ENCODE measurements at regions not wholly inside any gene's neighbourhood (a gene's known extent, or its start where the extent isn't known, plus 50 kb on each side); places are given as distances from the start of the nearest gene placed in this dataset.

DNA sequence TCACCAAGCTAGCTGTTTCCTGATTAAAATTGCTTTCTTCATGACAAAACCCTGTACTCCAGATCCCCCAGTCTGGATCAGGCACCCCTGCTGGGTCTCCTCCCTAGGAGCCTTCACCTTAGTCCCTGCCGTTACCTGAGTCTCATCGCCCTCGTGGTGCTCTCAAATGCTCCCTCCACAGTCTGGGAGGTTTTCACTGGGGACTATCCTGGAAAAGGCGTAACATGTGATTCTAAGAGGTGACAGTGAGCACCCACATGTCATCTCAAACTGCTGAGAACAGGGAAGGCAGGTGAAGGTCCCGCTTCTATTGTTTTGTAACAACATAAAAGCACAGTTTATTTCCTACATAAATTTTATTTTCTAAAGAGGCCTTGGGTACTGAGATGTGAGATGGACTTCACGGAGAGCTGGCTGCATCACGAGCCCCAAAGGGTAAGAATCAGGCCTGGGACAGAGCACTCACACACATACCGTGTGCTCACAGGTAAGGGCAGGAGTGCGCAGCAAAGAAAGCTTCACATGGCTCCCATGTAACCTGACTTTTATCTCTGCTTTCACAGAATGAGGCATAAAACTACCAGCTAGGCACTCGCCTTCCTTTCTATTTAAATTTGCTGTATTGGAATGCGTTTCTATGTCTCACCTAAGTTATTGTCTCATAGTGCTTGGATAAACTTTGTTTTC is 531.5 kb downstream of the RNF144A start:
- under 1% methylated on average over 11 of the region's 11 CpGs for WGBS (ENCODE audit: insufficient coverage, low coverage, missing lambda C conversion rate)
- TF ChIP-seq, protein P1, sequence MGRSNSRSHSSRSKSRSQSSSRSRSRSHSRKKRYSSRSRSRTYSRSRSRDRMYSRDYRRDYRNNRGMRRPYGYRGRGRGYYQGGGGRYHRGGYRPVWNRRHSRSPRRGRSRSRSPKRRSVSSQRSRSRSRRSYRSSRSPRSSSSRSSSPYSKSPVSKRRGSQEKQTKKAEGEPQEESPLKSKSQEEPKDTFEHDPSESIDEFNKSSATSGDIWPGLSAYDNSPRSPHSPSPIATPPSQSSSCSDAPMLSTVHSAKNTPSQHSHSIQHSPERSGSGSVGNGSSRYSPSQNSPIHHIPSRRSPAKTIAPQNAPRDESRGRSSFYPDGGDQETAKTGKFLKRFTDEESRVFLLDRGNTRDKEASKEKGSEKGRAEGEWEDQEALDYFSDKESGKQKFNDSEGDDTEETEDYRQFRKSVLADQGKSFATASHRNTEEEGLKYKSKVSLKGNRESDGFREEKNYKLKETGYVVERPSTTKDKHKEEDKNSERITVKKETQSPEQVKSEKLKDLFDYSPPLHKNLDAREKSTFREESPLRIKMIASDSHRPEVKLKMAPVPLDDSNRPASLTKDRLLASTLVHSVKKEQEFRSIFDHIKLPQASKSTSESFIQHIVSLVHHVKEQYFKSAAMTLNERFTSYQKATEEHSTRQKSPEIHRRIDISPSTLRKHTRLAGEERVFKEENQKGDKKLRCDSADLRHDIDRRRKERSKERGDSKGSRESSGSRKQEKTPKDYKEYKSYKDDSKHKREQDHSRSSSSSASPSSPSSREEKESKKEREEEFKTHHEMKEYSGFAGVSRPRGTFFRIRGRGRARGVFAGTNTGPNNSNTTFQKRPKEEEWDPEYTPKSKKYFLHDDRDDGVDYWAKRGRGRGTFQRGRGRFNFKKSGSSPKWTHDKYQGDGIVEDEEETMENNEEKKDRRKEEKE (IDR thresholded peaks at IDR 0.05; ENCODE audit: borderline replicate concordance in 1 of 2, control insufficient read depth in 1 of 2, low read depth in 2 of 2, low read length in 1 of 2) = no peak
- no peak for TF ChIP-seq SNIP1 (IDR thresholded peaks at IDR 0.05; ENCODE audit: low read depth)
- TF ChIP-seq, protein P2, sequence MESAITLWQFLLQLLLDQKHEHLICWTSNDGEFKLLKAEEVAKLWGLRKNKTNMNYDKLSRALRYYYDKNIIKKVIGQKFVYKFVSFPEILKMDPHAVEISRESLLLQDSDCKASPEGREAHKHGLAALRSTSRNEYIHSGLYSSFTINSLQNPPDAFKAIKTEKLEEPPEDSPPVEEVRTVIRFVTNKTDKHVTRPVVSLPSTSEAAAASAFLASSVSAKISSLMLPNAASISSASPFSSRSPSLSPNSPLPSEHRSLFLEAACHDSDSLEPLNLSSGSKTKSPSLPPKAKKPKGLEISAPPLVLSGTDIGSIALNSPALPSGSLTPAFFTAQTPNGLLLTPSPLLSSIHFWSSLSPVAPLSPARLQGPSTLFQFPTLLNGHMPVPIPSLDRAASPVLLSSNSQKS (CRISPR knock-in tag; IDR thresholded peaks at IDR 0.05) = no peak
- TF ChIP-seq, protein P3, sequence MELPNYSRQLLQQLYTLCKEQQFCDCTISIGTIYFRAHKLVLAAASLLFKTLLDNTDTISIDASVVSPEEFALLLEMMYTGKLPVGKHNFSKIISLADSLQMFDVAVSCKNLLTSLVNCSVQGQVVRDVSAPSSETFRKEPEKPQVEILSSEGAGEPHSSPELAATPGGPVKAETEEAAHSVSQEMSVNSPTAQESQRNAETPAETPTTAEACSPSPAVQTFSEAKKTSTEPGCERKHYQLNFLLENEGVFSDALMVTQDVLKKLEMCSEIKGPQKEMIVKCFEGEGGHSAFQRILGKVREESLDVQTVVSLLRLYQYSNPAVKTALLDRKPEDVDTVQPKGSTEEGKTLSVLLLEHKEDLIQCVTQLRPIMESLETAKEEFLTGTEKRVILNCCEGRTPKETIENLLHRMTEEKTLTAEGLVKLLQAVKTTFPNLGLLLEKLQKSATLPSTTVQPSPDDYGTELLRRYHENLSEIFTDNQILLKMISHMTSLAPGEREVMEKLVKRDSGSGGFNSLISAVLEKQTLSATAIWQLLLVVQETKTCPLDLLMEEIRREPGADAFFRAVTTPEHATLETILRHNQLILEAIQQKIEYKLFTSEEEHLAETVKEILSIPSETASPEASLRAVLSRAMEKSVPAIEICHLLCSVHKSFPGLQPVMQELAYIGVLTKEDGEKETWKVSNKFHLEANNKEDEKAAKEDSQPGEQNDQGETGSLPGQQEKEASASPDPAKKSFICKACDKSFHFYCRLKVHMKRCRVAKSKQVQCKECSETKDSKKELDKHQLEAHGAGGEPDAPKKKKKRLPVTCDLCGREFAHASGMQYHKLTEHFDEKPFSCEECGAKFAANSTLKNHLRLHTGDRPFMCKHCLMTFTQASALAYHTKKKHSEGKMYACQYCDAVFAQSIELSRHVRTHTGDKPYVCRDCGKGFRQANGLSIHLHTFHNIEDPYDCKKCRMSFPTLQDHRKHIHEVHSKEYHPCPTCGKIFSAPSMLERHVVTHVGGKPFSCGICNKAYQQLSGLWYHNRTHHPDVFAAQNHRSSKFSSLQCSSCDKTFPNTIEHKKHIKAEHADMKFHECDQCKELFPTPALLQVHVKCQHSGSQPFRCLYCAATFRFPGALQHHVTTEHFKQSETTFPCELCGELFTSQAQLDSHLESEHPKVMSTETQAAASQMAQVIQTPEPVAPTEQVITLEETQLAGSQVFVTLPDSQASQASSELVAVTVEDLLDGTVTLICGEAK (IDR thresholded peaks at IDR 0.05) = no peak
- TF ChIP-seq, protein P3 (CRISPR knock-in tag; IDR thresholded peaks at IDR 0.05) = no peak
- H3K27ac ChIP-seq (ENCODE audit: extremely low read depth, low read depth, low read length) = no peak overlapping the region
- H3K27me3 ChIP-seq (ENCODE audit: control insufficient read depth in 2 of 2, insufficient read depth in 2 of 2, low read length in 2 of 2) = no peaks in the 10 kb centered on the region
- CTCF ChIA-PET (ENCODE audit: low intra/inter-chr PET ratio) = no interaction called here
- no peak overlapping the region for H3K4me3 ChIP-seq
- no peaks in the 10 kb centered on the region for H3K36me3 ChIP-seq (ENCODE audit: control insufficient read depth, insufficient read depth, low read length)
- H3K4me1 ChIP-seq (replicated peaks in 1 of 2; ENCODE audit: control insufficient read depth in 2 of 2, insufficient read depth in 2 of 2, low read length in 2 of 2) = no peaks in the 10 kb centered on the region
- H3K9me3 ChIP-seq (replicated peaks; ENCODE audit: control insufficient read depth, insufficient read depth, low read depth, low read length) = no peaks in the 10 kb centered on the region
- in situ Hi-C loops (cut with MboI) (no loop called here), intact Hi-C loops (cut with micrococcal nuclease) (no loop called here)
- DNase-seq (ENCODE audit: extremely low read depth in 1 of 4, low spot score in 3 of 4) (no peak), ATAC-seq (no peak), FAIRE-seq (no peak)
- POLR2A ChIA-PET = no interaction called here
- no peaks in the 10 kb centered on the region for H3K9me1 ChIP-seq (ENCODE audit: control insufficient read depth, insufficient read depth, low read length)
- BruUV-seq (replicated peaks) = no TSS peak
- H4K20me1 ChIP-seq (replicated peaks; ENCODE audit: control insufficient read depth, insufficient read depth, low read length) = no peaks in the 10 kb centered on the region
- no peak overlapping the region for H2AFZ ChIP-seq (ENCODE audit: low read depth, low read length)
- no peak overlapping the region for H3K9ac ChIP-seq (ENCODE audit: insufficient read depth in 1 of 2, low read depth in 2 of 2, low read length in 2 of 2)
- no peaks in the 10 kb centered on the region for H3K79me2 ChIP-seq (ENCODE audit: control insufficient read depth, insufficient read depth, low read length)
- H3K4me2 ChIP-seq (ENCODE audit: insufficient read depth, low read length) = no peak overlapping the region

Data from K562 (cell line).